DMS153 treated with DMSO at 0.1 percent for 48 hours (cell line): ENCODE measurements at regions not wholly inside any gene's neighbourhood (a gene's known extent, or its start where the extent isn't known, plus 50 kb on each side); places are given as distances from the start of the nearest gene placed in this dataset.
"Not testable (repeated sequence)": the region's sequence is repeated elsewhere in the genome, so short reads cannot be mapped to it uniquely, and the experiment has no call there.

Experiments used
- DNase-seq: peaks from one replicate; lab custom pipeline; 2025; ENCODE audit not compliant: unreplicated experiment; lab: John Stamatoyannopoulos, UW

DNA sequence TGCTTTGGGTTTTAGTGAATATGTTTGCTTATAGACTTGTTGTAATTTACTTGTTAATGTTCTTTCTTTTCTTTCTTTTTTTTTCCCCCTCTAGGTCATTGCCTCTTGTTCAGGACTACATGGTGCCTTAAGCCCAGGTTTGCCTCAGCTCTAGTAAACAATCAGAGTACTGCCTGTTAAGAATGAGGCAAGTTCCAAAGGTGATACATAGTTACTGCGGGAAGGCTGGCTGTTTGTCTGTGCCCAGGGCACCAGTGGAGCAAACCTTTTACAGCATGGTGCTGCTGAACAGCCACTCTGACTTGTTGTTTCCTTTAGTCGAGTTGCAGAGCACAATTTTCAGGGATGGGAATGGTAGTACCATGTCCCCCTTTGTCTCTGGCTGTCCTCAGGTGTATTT, 517.2 kb downstream of the NYAP2 start:
- no peak for DNase-seq

DNA sequence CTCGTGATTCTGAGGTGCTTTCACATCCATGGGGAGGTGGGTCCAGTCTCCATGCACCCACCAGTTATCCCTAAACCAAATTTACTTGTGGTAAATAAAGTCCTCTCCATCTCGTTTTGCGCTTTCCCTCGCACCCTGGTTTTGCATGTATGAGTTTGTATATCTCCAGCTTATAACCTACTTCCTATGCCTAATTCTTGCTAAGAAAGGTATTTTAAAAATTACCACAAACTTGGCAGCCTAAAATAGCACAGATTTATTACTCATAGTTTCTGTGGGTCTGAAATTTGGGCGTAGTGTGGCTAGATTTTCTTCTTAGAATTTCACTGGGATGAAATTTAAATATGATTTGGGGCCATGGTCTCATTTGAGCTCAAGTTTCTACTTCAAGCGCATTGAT, 511.5 kb downstream of the NYAP2 start:
- no peak for DNase-seq

DNA sequence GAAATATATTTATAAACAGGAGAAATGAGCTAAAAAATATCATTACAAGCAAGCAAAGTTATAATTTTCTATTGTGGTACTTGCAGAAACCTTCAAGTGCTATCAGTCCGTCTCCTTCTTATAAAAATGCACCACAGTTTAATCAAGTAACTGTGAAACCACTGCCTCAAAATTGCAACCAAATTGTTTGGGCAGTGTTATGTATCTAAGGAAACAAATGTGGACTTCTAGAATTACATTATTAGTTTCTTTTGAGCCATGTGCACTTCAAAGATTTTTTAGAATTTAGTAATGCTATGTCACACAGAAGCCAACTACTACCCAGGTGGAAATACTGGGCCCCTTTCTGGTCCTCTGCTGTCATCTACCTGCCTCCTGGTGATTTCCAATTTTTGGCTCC, 495.6 kb downstream of the NYAP2 start:
- DNase-seq = no peak

DNA sequence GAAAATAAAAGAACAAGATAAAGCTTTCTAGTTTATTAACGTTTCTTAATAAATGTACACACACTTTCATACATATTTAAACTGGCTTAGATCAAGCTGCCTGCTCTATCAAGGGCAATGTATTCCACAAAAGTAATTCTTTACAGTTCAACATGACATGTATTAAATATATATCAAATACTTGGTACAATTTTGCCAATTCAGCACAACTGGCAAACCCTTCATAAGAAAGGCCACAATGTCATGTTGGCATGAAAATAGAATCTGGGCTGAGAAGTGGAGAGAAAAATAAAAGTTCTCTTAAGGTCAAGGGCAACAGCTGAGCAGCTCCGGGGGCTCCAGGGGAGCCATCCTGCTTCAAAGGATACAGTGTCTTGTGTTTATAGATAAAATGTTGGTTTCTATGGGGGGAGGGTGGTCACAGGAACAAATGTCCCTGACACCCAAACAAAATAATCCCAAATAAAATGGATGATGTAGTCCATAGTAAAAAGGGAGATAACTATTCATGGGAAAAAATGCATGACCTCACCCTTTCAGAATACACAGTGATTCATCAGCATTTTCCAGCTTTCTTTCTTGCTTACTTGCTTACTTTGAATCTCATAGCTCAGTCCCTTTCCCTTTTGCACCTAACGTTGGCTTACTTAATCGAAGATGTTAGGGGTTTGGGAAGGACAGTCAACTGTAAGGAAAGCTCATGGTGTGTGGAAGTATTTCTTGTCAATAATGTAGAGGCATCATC, 494.9 kb downstream of the NYAP2 start:
- DNase-seq = no peak

DNA sequence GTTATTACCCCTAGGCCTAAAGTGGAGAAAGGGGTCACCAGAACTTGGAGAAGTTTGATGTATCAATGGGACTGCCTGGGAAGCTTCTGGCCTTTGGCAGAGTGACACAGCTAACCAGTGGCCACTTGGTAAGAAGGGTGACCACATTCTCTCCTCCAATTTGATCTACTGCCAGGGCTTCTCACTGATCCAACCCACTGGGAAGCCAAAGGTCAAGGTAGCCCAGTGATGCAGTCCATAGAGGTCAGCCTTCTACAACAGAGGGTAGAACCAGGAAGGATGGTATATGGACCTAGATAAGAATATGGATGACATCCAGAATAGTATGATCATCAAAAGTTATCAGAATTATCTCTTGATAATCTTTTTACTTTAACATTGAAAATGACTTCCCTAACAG, 493.6 kb downstream of the NYAP2 start:
- no peak for DNase-seq

DNA sequence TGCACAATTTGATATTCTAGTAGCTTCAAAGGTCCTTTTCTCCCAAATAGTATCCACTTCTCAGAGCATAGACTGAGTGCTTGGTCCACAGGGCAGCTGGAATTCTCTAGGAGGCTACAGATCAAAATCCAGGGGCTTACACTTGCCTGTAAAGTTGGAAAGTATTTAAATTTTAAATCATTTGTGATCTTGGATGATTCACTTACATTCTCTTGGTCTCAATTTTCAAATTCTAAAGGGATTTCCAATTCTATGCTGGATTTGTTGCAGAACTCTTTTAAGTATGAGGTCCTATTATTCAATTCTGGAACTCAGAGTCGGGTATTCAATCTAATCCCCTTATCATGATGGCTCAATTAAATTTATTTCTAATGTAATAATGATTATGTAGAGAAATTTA, 492.3 kb downstream of the NYAP2 start:
- no peak for DNase-seq

DNA sequence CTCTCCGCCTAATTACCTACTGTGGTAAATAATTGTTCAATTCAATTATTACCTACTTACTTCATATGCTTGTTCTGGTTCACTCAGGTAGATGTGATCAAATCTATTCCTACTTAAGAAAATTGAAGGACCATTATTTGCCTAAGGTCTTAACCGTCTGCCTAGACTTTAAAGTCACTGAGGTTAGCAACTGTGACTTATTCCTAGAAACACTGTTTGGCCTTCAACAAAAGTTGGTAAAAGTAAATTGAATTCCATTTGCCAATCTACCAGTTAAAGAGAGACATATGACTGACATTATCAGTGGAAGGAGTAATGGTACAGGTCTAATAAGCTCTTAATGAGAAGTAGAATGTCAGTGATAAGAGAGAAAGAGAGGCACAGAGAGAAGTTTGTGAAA, 491.5 kb downstream of the NYAP2 start:
- no peak for DNase-seq

DNA sequence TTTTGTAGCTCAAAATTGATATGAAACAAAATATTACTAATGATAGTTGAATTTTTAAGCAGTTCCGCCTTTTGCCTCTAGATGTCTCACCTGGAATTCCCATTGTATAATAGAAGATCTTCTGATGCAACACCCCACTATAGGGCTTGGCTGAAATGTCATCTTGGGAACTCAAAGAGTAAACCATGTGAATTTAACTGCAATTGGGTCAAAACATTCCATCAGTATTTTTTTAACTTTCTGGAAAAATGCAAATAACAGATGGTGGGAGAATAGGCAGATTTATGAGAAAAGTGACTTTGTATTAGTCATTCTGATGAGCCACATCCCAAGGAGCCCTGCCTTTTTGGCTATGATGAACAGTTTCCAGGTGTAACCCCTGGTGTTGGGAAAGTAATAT, 489.9 kb downstream of the NYAP2 start:
- DNase-seq = peak; percentile 3

DNA sequence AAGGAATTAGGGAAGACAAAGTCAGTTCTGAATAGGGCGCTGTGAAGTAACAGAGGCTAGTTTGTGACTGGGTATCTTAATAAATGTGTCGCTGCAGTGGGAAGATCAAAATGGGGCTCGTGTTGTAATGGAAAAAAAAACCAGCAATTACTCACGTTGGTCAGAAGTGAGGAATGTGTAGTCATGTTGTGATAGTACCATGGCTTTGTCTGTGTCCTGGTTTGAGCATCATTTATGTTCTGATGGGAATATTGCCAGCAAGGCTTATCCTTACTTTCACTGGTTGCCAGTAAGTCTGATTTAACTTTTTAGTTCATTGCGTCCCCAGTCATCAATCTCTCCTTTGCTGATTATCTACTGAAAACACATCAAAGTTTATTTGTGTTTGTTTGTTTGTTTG, 467.6 kb downstream of the NYAP2 start:
- no peak for DNase-seq

DNA sequence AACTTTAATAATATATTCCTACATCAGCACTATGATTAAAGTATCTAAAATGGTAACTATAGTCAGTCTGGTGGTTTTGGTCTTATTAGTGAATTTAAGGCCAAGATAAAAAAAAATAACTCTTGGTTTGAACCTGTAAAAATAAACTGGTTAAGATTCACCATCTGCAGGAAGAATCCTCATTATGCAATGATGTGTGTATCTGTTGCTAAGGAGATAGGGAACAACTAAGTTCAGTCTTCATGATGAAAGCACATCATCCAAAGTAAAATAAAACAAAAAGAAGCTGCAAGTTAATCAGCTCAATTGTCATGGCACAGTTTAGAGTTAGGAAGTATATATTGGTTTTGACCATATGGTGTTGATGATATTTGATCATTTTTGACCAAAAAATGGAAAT, 466.0 kb downstream of the NYAP2 start:
- no peak for DNase-seq

DNA sequence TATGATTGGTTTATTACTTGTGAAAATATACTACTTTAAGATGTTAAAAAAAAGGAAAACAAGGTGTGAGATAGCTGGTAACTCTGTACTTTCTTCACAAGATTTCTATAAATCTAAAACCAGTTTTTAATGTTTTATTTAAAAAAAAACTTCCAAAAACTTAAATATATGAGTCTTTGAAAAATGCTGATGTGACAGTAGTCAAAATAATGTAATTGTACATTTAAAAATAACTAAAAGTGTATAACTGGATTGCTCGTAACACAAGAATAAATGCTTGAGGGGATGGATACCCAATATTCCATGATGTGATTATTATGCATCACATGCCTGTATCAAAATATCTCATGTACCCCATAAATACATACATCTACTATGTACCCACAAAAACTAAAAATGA, 464.9 kb downstream of the NYAP2 start:
- no peak for DNase-seq

DNA sequence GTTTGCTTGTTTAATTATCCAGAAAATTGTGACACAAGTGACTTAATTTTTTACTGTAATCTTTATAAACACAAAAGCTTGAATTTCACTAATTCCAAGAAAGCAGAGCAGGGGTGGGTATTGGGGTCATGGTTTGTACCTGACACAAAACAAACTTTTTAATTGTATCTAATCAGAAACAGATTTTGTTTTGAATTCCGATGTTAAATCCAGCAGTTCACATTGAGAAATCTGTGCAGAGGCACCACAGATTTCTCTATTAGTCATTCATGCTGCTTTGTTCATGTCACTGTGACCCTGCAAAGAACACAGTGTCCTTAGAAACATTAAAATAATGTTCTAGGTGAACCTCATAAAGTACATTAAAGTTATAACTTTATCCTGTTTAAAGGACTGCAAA, 443.4 kb downstream of the NYAP2 start:
- no peak for DNase-seq

DNA sequence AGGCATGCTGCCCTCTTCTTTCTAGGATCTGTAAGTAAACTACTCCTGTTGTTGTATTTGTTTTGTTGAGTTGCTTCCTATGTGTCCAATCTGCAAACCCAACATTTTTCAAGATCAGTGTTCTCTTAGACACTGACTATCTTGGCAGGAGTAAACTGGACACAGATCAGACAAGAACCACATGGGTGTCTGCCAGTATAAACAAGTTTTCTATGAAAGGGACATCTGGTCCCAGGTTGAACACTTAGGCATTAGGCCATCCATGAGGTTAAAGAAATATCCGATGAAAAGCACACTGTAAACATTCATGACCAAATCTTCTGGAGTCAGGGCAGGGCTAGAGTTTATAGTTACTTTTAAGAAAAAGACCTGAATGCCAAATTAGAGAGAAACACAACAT, 441.8 kb downstream of the NYAP2 start:
- DNase-seq = no peak

DNA sequence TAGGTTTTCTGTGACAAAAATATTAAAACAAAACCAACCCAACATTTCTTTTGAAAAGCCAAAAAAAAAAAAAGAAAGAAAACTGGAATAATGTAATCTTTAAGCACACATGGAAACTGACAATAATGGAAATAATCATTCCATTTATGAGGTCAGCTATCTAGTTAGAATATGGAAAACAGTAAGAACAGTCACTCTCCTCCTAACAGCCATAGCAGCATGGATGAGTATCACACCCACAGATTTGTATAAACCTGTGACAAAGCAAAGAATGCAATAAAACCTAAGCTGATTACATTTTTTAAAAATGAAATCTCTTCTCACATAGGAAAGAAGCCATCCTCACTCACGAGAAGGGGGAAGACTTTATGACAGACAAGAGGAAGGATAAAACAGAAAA, 437.8 kb downstream of the NYAP2 start:
- DNase-seq = no peak

DNA sequence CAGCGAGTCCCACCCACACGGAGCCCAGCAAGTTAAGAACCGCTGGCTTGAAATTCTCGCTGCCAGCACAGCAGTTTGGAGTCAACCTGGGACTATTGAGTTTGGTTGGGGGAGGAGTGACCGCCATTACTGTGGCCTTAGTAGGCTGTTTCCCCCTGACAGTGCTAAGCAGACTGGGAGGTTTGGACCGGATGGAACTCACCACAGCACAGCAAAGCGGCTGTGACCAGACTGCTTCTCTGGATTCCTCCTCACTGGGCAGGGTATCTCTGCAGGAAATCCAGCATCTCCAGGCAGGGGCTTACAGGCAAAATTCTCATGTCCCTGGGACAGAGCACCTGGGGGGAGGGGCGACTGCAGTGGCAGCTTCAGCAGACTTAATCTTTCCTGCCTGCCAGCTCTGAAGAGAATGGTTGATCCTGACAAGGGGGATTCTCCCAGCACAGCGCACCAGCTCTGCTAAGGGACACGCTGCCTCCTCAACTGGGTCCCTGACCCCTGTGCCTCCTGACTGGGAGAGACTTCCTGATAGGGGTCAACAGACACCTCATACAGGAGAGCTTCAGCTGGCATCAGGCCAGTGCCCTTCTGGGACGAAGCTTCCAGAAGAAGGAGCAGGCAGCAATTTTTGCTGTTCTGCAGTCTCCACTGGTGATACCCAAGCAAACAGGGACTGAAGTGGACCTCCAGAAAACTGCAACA, 425.4 kb downstream of the NYAP2 start:
- no peak for DNase-seq

DNA sequence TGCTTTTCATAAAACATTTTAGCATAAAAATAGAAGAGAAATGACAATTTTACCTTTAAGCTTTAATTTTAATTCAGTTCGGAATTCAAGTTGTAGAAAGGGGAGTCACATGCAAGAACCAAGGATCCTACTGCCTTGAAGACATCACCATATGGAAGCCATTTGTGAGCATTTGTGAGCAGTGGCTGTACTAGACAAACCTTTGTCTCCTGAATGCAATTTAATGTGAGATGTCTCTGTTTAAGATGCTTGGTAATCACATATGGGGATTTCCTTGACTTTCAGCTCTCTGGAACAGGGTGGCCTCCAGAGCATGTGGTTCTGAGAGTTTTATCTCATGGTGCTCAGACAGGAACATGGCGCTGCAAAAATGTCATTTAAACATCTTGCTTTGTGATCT, 421.8 kb downstream of the NYAP2 start:
- no peak for DNase-seq

DNA sequence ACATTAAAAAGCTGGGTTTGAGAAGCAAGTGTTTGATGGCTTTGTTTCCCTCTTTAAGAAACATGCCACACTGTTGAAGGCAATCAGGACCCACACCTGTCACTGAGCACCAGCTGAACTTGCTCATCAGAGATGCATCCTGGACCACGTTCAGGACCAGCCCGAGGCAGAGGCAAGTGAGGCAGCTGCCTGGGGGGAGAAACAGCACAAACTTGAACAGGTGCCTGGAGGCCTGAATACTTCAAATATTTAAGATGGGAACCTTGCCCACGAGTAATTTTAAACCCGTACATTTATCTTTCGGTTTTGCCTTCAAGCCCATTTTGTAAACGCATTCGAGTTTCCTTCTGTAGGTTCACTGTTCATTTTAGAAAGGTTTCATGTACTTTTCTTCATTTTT, 421.3 kb downstream of the NYAP2 start:
- DNase-seq = no peak

DNA sequence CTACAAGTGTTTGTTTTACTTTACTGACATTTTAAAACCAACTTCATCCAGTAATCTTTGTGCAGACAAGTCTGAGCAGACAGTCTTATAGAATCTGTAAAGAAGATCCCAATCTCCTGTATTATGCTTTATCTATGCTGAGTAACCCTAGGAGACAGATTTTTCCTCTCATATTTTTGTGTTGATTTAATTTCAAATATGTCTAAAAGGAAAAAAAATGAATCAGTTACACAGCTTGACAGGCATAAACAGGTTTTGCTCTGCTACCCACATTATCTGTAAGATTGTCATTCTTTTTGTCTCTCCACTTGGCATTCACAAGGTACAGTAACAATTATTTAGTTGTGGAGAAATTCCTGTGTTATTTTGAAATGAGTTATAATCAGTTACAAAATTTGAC, 415.0 kb downstream of the NYAP2 start:
- DNase-seq = no peak

DNA sequence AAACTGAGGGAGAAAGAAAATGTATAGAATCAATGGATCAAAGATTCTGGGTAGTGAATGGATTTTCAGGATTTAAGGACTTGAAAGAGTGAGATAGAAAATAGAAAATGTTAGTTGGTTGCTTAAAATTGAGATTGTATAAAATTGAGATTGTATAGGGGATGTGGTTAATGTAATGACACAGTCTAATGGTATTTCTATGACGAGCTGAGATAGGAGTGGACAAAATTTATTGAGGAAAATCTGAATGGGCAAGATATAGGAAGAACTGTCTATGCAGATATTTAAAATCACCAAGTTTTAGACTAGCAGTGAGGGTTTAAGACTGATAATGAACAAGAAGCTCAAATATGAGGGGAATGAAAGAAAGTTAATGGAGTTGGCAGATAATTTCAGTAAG, 406.6 kb downstream of the NYAP2 start:
- DNase-seq = no peak

DNA sequence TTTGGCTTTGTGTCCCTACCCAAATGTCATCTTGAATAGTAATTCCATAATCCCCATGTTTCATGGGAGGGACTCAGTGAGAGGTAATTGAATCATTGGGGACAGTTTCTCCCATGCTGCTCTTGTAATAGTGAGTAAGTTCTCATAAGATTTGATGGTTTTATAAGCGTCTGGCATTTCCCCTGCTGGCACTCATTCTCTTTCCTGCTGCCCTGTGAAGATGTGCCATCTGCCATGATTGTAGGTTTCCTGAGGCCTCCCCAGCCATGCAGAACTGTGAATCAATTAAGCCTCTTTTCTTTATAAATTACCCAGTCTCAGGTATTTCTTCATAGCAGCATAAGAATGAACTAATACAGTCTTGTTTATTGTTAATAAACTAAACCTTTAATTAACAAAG, 402.6 kb downstream of the NYAP2 start:
- not testable (repeated sequence) for DNase-seq

DNA sequence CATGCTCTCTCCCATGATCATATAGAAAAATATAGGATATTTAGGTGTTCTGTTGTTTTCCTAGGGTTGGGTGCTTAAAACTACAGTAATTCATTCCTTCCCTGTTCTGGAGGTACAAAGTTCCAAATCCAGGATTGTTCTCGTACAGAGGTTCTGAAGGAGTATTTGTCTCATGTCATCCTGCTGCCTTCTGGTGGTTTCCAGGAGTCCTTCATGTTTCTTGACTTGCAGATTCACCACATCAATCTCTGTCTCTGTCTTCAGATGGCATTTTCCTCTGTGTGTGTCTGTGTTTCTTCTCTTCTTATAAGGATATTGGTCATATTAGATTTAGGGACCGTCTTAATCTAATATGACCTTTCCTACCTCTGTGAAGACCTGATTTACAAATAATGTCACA, 397.9 kb downstream of the NYAP2 start:
- no peak for DNase-seq

DNA sequence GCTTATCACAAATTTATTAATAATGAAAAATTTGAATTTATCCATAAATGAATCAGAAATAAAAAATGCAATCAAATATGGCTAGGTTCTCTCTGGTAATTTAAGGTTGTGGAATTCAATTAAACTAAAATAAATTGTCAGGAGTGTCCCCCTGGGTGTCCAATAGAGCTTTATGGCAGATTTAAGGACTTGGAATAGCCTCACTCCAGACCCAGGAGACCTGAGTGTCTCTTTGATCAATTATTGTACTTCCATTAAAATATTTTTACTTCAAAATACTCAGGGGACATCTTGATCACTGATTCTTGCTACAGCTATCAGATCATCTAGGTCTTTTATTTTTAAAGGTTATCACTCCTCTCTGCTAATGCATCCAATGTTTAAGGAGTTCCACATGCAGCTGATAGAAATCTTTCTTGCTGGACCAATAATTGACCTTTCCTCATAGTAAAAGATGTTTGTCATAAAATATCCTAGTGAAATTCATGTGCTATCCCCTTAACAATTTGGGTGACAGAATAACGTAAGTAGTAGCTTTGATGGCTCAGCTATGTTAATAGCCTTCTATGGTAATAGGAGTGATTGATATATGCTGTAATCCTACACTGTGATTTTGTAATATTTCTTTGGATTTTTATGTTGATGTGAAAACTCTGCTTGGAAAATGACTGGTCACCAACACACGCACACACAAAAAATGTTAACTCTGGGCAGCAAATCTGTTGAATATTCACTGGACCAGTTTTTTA, 395.3 kb downstream of the NYAP2 start:
- DNase-seq = no peak
